ENCODE measurements at regions not wholly inside any gene's neighbourhood (a gene's known extent, or its start where the extent isn't known, plus 50 kb on each side); places are given as distances from the start of the nearest gene placed in this dataset.

DNA sequence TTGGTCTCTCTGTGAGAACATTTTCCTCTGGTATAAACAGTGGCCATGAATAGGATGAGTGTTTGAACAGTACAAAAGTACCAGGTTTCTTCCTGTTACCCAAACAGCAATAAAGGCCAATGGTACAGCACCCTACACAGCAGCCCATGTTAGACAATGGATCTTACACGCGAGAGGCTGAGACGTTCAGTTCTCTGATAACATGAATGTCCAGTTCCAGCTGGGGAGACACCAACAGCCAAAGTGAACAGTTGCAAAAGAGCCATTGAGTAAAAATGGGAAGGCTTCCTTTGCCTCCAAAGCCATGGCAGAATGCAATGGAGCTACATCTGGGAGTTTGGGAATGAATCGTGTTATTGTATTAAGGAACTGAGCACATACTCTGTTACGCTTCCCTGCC is 246.8 kb upstream of the SGK1 start:
- Histone ChIP-seq H2AK5ac (ENCODE audit: low read length) (no peak overlapping the region), H3K4me3 (ENCODE audit: low read depth, low read length) (no peak overlapping the region), H3K27ac (ENCODE audit: low read depth, low read length) (no peak overlapping the region), H3K4me1 (ENCODE audit: control insufficient read depth in 1 of 2, insufficient read depth in 2 of 2, low read length in 2 of 2) (no peaks in the 10 kb centered on the region), H4K91ac (ENCODE audit: low read depth, low read length) (no peak overlapping the region), H2BK5ac (ENCODE audit: low read depth, low read length, poor library complexity) (no peak overlapping the region), H3K36me3 (ENCODE audit: control insufficient read depth in 1 of 2, insufficient read depth in 2 of 2, low read length in 2 of 2) (no peaks in the 10 kb centered on the region), H3K79me2 (ENCODE audit: control insufficient read depth, insufficient read depth, low read length, poor library complexity) (no peaks in the 10 kb centered on the region), H2BK12ac (ENCODE audit: low read length) (no peak overlapping the region), H2AFZ (ENCODE audit: insufficient read depth, low read length, poor library complexity) (no peak overlapping the region), H3K23ac (ENCODE audit: low read length) (no peak overlapping the region), H3K4ac (ENCODE audit: low read depth, low read length) (no peak overlapping the region), H3K27me3 (ENCODE audit: insufficient read depth, low read length) (no peaks in the 10 kb centered on the region), H3K18ac (ENCODE audit: low read length) (no peak overlapping the region), H4K12ac (ENCODE audit: low read depth, low read length) (no peak overlapping the region), H3K9ac (ENCODE audit: low read length) (no peak overlapping the region), H3K9me3 (ENCODE audit: insufficient read depth, low read depth, low read length) (no peaks in the 10 kb centered on the region), H3K14ac (ENCODE audit: low read length) (no peak overlapping the region), H3K79me1 (ENCODE audit: low read length) (no peaks in the 10 kb centered on the region), H4K8ac (ENCODE audit: low read depth, low read length) (no peak overlapping the region), H3K4me2 (ENCODE audit: low read length) (no peak overlapping the region), H2BK120ac (ENCODE audit: insufficient read depth, low read length, poor library complexity) (no peak overlapping the region)
- WGBS (ENCODE audit: extremely low coverage, insufficient coverage, insufficient read length), result no CpG with 5 or more reads among the region's 5 CpGs
- DNase-seq, result no peak

DNA sequence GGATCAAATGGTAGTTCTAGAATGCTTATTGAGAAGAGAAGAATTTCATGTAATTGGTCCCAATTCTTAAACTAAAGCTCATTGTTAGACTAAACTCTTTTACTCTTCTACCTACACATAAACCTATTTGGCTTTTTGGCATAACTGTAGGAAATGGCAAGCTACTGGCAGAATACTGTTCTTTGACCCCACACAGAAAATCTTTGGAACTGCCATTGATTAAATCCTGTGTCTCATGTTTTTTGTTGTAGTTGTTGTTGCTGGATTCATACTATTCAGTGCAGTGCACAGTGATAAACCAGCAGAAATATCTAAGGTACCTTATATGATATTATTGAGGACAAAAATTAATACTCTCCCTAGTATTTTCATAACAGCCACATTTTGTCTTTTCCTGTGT is 242.1 kb upstream of the SGK1 start:
- Histone ChIP-seq H3K9me3 (ENCODE audit: insufficient read depth, low read depth, low read length) (no peaks in the 10 kb centered on the region), H3K4me3 (ENCODE audit: low read depth, low read length) (no peak overlapping the region), H2BK120ac (ENCODE audit: insufficient read depth, low read length, poor library complexity) (no peak overlapping the region), H2BK5ac (ENCODE audit: low read depth, low read length, poor library complexity) (no peak overlapping the region), H3K4me1 (ENCODE audit: control insufficient read depth in 1 of 2, insufficient read depth in 2 of 2, low read length in 2 of 2) (no peaks in the 10 kb centered on the region), H3K4me2 (ENCODE audit: low read length) (no peak overlapping the region), H2BK12ac (ENCODE audit: low read length) (no peak overlapping the region), H3K27me3 (ENCODE audit: insufficient read depth, low read length) (no peaks in the 10 kb centered on the region), H3K4ac (ENCODE audit: low read depth, low read length) (no peak overlapping the region), H3K79me2 (ENCODE audit: control insufficient read depth, insufficient read depth, low read length, poor library complexity) (no peaks in the 10 kb centered on the region), H4K8ac (ENCODE audit: low read depth, low read length) (no peak overlapping the region), H3K79me1 (ENCODE audit: low read length) (no peaks in the 10 kb centered on the region), H4K12ac (ENCODE audit: low read depth, low read length) (no peak overlapping the region), H2AFZ (ENCODE audit: insufficient read depth, low read length, poor library complexity) (no peak overlapping the region), H3K18ac (ENCODE audit: low read length) (no peak overlapping the region), H3K14ac (ENCODE audit: low read length) (no peak overlapping the region), H3K9ac (ENCODE audit: low read length) (no peak overlapping the region), H4K91ac (ENCODE audit: low read depth, low read length) (no peak overlapping the region), H2AK5ac (ENCODE audit: low read length) (no peak overlapping the region), H3K23ac (ENCODE audit: low read length) (no peak overlapping the region), H3K27ac (ENCODE audit: low read depth, low read length) (no peak overlapping the region), H3K36me3 (ENCODE audit: control insufficient read depth in 1 of 2, insufficient read depth in 2 of 2, low read length in 2 of 2) (no peaks in the 10 kb centered on the region)
- DNase-seq, result no peak

DNA sequence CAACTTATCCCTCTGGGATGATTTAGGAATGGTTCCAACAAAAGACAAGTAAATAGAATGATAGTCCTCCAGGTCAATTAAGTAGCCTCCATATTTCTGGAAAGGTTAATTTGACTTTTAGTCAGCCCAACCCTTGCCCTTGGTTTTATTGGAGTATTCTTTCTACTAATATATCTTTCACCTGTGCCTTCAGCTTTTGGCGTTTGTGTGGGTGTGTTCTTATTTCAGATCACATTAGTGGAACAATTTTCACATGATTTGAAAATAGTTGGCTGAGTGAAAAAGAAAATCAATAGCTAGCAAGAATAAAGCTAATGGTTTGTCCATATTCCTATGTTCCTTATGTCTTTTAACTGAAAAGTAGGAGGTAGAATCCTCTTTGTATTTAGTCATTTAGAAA is 239.6 kb upstream of the SGK1 start:
- no peak overlapping the region for H3K18ac ChIP-seq (ENCODE audit: low read length)
- H3K79me2 ChIP-seq (ENCODE audit: control insufficient read depth, insufficient read depth, low read length, poor library complexity), result no peaks in the 10 kb centered on the region
- no peak overlapping the region for H4K91ac ChIP-seq (ENCODE audit: low read depth, low read length)
- no peak overlapping the region for H3K4me3 ChIP-seq (ENCODE audit: low read depth, low read length)
- no peak overlapping the region for H3K27ac ChIP-seq (ENCODE audit: low read depth, low read length)
- H2AK5ac ChIP-seq (ENCODE audit: low read length), result no peak overlapping the region
- no peak overlapping the region for H3K14ac ChIP-seq (ENCODE audit: low read length)
- H3K23ac ChIP-seq (ENCODE audit: low read length), result no peak overlapping the region
- no peak for DNase-seq
- no CpG with 5 or more reads among the region's 1 CpG for WGBS (ENCODE audit: extremely low coverage, insufficient coverage, insufficient read length)
- H3K27me3 ChIP-seq (ENCODE audit: insufficient read depth, low read length), result no peaks in the 10 kb centered on the region
- no peak overlapping the region for H3K4me2 ChIP-seq (ENCODE audit: low read length)
- no peak overlapping the region for H2BK120ac ChIP-seq (ENCODE audit: insufficient read depth, low read length, poor library complexity)
- H2BK5ac ChIP-seq (ENCODE audit: low read depth, low read length, poor library complexity), result no peak overlapping the region
- H3K9ac ChIP-seq (ENCODE audit: low read length), result no peak overlapping the region
- no peak overlapping the region for H4K12ac ChIP-seq (ENCODE audit: low read depth, low read length)
- H3K79me1 ChIP-seq (ENCODE audit: low read length), result peaks cover 2% of the 10 kb centered on the region
- H4K8ac ChIP-seq (ENCODE audit: low read depth, low read length), result no peak overlapping the region
- no peaks in the 10 kb centered on the region for H3K9me3 ChIP-seq (ENCODE audit: insufficient read depth, low read depth, low read length)
- H3K36me3 ChIP-seq (ENCODE audit: control insufficient read depth in 1 of 2, insufficient read depth in 2 of 2, low read length in 2 of 2), result no peaks in the 10 kb centered on the region
- H3K4ac ChIP-seq (ENCODE audit: low read depth, low read length), result no peak overlapping the region
- no peak overlapping the region for H2BK12ac ChIP-seq (ENCODE audit: low read length)
- no peak overlapping the region for H2AFZ ChIP-seq (ENCODE audit: insufficient read depth, low read length, poor library complexity)
- H3K4me1 ChIP-seq (ENCODE audit: control insufficient read depth in 1 of 2, insufficient read depth in 2 of 2, low read length in 2 of 2), result no peaks in the 10 kb centered on the region

DNA sequence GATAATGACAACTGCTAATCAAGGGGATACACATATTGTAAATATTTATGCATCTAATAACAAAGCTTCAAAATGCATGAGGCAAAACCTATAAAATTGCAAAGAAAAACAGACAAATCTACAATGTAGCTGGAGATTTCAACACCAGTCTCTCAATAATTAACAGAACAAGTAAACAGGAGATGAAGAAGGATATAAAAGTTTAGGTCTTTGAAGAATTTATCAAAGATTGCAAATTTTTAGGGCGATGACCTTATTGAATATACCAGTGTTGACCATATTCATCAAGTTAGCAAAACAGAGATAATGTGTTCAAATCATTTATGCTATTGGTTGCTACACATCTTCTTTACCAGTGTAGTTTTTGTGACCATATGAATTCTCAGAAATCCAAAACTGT is 237.8 kb upstream of the SGK1 start:
- Histone ChIP-seq H3K4ac (ENCODE audit: low read depth, low read length) (no peak overlapping the region), H2AK5ac (ENCODE audit: low read length) (no peak overlapping the region), H3K79me2 (ENCODE audit: control insufficient read depth, insufficient read depth, low read length, poor library complexity) (no peaks in the 10 kb centered on the region), H3K79me1 (ENCODE audit: low read length) (peaks cover 2% of the 10 kb centered on the region), H2BK12ac (ENCODE audit: low read length) (no peak overlapping the region), H3K27me3 (ENCODE audit: insufficient read depth, low read length) (no peaks in the 10 kb centered on the region), H3K9ac (ENCODE audit: low read length) (no peak overlapping the region), H3K9me3 (ENCODE audit: insufficient read depth, low read depth, low read length) (no peaks in the 10 kb centered on the region), H3K4me3 (ENCODE audit: low read depth, low read length) (no peak overlapping the region), H4K91ac (ENCODE audit: low read depth, low read length) (no peak overlapping the region), H2AFZ (ENCODE audit: insufficient read depth, low read length, poor library complexity) (no peak overlapping the region), H3K27ac (ENCODE audit: low read depth, low read length) (no peak overlapping the region), H4K8ac (ENCODE audit: low read depth, low read length) (no peak overlapping the region), H2BK120ac (ENCODE audit: insufficient read depth, low read length, poor library complexity) (no peak overlapping the region), H3K4me2 (ENCODE audit: low read length) (no peak overlapping the region), H2BK5ac (ENCODE audit: low read depth, low read length, poor library complexity) (no peak overlapping the region), H3K23ac (ENCODE audit: low read length) (no peak overlapping the region), H4K12ac (ENCODE audit: low read depth, low read length) (no peak overlapping the region), H3K14ac (ENCODE audit: low read length) (no peak overlapping the region), H3K36me3 (ENCODE audit: control insufficient read depth in 1 of 2, insufficient read depth in 2 of 2, low read length in 2 of 2) (no peaks in the 10 kb centered on the region), H3K18ac (ENCODE audit: low read length) (no peak overlapping the region), H3K4me1 (ENCODE audit: control insufficient read depth in 1 of 2, insufficient read depth in 2 of 2, low read length in 2 of 2) (no peaks in the 10 kb centered on the region)
- no CpG with 5 or more reads among the region's 1 CpG for WGBS (ENCODE audit: extremely low coverage, insufficient coverage, insufficient read length)
- no peak for DNase-seq

DNA sequence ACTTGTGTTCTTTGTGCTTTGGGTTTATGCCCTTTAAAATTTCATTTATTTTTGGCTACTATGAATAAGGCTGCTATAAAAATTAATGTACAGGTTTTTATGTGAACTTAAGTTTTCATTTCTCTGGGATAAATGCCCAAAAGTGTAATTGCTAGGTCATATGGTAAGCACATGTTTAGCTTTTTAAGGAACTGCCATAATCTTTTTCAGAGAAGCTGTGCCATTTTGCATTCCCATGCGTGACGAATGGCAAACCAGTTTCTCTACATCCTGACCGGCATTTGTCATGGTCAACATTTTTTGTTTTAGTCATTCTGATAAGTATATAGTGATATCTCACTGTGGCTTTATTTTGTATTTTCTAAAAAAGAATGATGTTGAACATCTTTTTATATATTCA is 236.0 kb upstream of the SGK1 start:
- no peak overlapping the region for H3K4me2 ChIP-seq (ENCODE audit: low read length)
- H4K8ac ChIP-seq (ENCODE audit: low read depth, low read length), result no peak overlapping the region
- no peak overlapping the region for H2AFZ ChIP-seq (ENCODE audit: insufficient read depth, low read length, poor library complexity)
- H2BK120ac ChIP-seq (ENCODE audit: insufficient read depth, low read length, poor library complexity), result no peak overlapping the region
- DNase-seq, result peak; percentile 75 to 86
- H2AK5ac ChIP-seq (ENCODE audit: low read length), result no peak overlapping the region
- peaks cover 2% of the 10 kb centered on the region for H3K79me1 ChIP-seq (ENCODE audit: low read length)
- no peak overlapping the region for H3K27ac ChIP-seq (ENCODE audit: low read depth, low read length)
- no peaks in the 10 kb centered on the region for H3K79me2 ChIP-seq (ENCODE audit: control insufficient read depth, insufficient read depth, low read length, poor library complexity)
- H3K18ac ChIP-seq (ENCODE audit: low read length), result no peak overlapping the region
- H3K23ac ChIP-seq (ENCODE audit: low read length), result no peak overlapping the region
- no CpG with 5 or more reads among the region's 3 CpGs for WGBS (ENCODE audit: extremely low coverage, insufficient coverage, insufficient read length)
- no peak overlapping the region for H4K91ac ChIP-seq (ENCODE audit: low read depth, low read length)
- no peak overlapping the region for H3K4me3 ChIP-seq (ENCODE audit: low read depth, low read length)
- no peak overlapping the region for H2BK12ac ChIP-seq (ENCODE audit: low read length)
- no peak overlapping the region for H3K4ac ChIP-seq (ENCODE audit: low read depth, low read length)
- no peak overlapping the region for H3K9ac ChIP-seq (ENCODE audit: low read length)
- no peaks in the 10 kb centered on the region for H3K9me3 ChIP-seq (ENCODE audit: insufficient read depth, low read depth, low read length)
- no peak overlapping the region for H4K12ac ChIP-seq (ENCODE audit: low read depth, low read length)
- H3K36me3 ChIP-seq (ENCODE audit: control insufficient read depth in 1 of 2, insufficient read depth in 2 of 2, low read length in 2 of 2), result no peaks in the 10 kb centered on the region
- H3K4me1 ChIP-seq (ENCODE audit: control insufficient read depth in 1 of 2, insufficient read depth in 2 of 2, low read length in 2 of 2), result no peaks in the 10 kb centered on the region
- H2BK5ac ChIP-seq (ENCODE audit: low read depth, low read length, poor library complexity), result no peak overlapping the region
- no peaks in the 10 kb centered on the region for H3K27me3 ChIP-seq (ENCODE audit: insufficient read depth, low read length)
- no peak overlapping the region for H3K14ac ChIP-seq (ENCODE audit: low read length)
